Stimulated activated effector memory CD8-positive, alpha-beta T cell treated with anti-CD3 and anti-CD28 coated beads, Interleukin-12 subunit alpha, Interleukin-12 subunit beta, amount 100 ng/mL, for 72 hours (primary cell): ENCODE measurements at regions not wholly inside any gene's neighbourhood (a gene's known extent, or its start where the extent isn't known, plus 50 kb on each side); places are given as distances from the start of the nearest gene placed in this dataset.
"Not testable (repeated sequence)": the region's sequence is repeated elsewhere in the genome, so short reads cannot be mapped to it uniquely, and the experiment has no call there.

ENCODE experiments used
- ATAC-seq: fragments of 150-1000 bp; cut with Tn5 transposase; 2 replicates; pipeline ENCODE4 v1.10.0; 2021
- DNase-seq, 2 donors: peaks; one replicate each; pipeline ENCODE4 v3.0.0; 2021 to 2022; ENCODE audit warnings: low spot score in 2 of 2
- H3K27ac Mint-ChIP-seq: one replicate; pipeline ENCODE4 v1.8.0; 2022; ENCODE audit warnings: mild to moderate bottlenecking, mixed read lengths
- H3K36me3 Mint-ChIP-seq: one replicate; pipeline ENCODE4 v1.8.0; 2022; ENCODE audit warnings: mild to moderate bottlenecking, mixed read lengths
- H3K4me1 Mint-ChIP-seq: one replicate; pipeline ENCODE4 v1.8.0; 2022; ENCODE audit warnings: mixed read lengths
- H3K4me3 Mint-ChIP-seq: one replicate; pipeline ENCODE4 v1.8.0; 2022; ENCODE audit warnings: mild to moderate bottlenecking, mixed read lengths
- H3K9me3 Mint-ChIP-seq: one replicate; pipeline ENCODE4 v1.8.0; 2022; ENCODE audit warnings: mixed read lengths

GRCh38 chr3:197423376-197423775, 125.0 kb upstream of the DLG1 start:
- H3K4me1 Mint-ChIP-seq: peaks cover 6% of the 10 kb centered on the region
- no peaks in the 10 kb centered on the region for H3K36me3 Mint-ChIP-seq
- ATAC-seq: no peak
- no peaks in the 10 kb centered on the region for H3K9me3 Mint-ChIP-seq
- no peak overlapping the region for H3K27ac Mint-ChIP-seq
- no peak for DNase-seq
- H3K4me3 Mint-ChIP-seq: no peak overlapping the region

GRCh38 chr3:197422506-197422905, 124.1 kb upstream of the DLG1 start:
- DNase-seq (no peak), ATAC-seq (no peak)
- H3K4me1 Mint-ChIP-seq: no peaks in the 10 kb centered on the region
- no peak overlapping the region for H3K4me3 Mint-ChIP-seq
- no peaks in the 10 kb centered on the region for H3K9me3 Mint-ChIP-seq
- no peak overlapping the region for H3K27ac Mint-ChIP-seq
- H3K36me3 Mint-ChIP-seq: no peaks in the 10 kb centered on the region

GRCh38 chr3:197421021-197421420, 122.6 kb upstream of the DLG1 start:
- no peaks in the 10 kb centered on the region for H3K4me1 Mint-ChIP-seq
- H3K36me3 Mint-ChIP-seq: no peaks in the 10 kb centered on the region
- H3K4me3 Mint-ChIP-seq: no peak overlapping the region
- H3K9me3 Mint-ChIP-seq: no peaks in the 10 kb centered on the region
- ATAC-seq (no peak), DNase-seq (no peak)
- H3K27ac Mint-ChIP-seq: no peak overlapping the region

GRCh38 chr3:197420566-197420965, 122.2 kb upstream of the DLG1 start:
- ATAC-seq (no peak), DNase-seq (no peak)
- no peaks in the 10 kb centered on the region for H3K9me3 Mint-ChIP-seq
- H3K36me3 Mint-ChIP-seq: no peaks in the 10 kb centered on the region
- no peaks in the 10 kb centered on the region for H3K4me1 Mint-ChIP-seq
- no peak overlapping the region for H3K4me3 Mint-ChIP-seq
- no peak overlapping the region for H3K27ac Mint-ChIP-seq

GRCh38 chr3:197420115-197420514, 121.7 kb upstream of the DLG1 start:
- no peaks in the 10 kb centered on the region for H3K36me3 Mint-ChIP-seq
- H3K4me1 Mint-ChIP-seq: no peaks in the 10 kb centered on the region

GRCh38 chr3:197419696-197420095, 121.3 kb upstream of the DLG1 start:
- DNase-seq (no peak), ATAC-seq (no peak)
- no peak overlapping the region for H3K4me3 Mint-ChIP-seq
- no peak overlapping the region for H3K27ac Mint-ChIP-seq
- no peaks in the 10 kb centered on the region for H3K9me3 Mint-ChIP-seq
- no peaks in the 10 kb centered on the region for H3K36me3 Mint-ChIP-seq
- H3K4me1 Mint-ChIP-seq: no peaks in the 10 kb centered on the region

More at GRCh38 chr3:197420115-197420514, 121.7 kb upstream of the DLG1 start:
- ATAC-seq: no peak
- no peak overlapping the region for H3K27ac Mint-ChIP-seq
- H3K4me3 Mint-ChIP-seq: no peak overlapping the region
- no peak for DNase-seq
- H3K9me3 Mint-ChIP-seq: no peaks in the 10 kb centered on the region

- Mint-ChIP-seq H3K4me3 (no peak overlapping the region), H3K36me3 (no peaks in the 10 kb centered on the region), H3K4me1 (no peaks in the 10 kb centered on the region), H3K27ac (no peak overlapping the region), H3K9me3 (no peaks in the 10 kb centered on the region)
- DNase-seq: no peak
- ATAC-seq: no peak
Measured at GRCh38 chr3:197417911-197418618, 119.7 kb upstream of the DLG1 start.

GRCh38 chr3:197417441-197417840, 119.0 kb upstream of the DLG1 start:
- Mint-ChIP-seq H3K27ac (no peak overlapping the region), H3K4me1 (no peaks in the 10 kb centered on the region), H3K9me3 (no peaks in the 10 kb centered on the region), H3K4me3 (no peak overlapping the region), H3K36me3 (no peaks in the 10 kb centered on the region)
- ATAC-seq: no peak
- no peak for DNase-seq

GRCh38 chr3:197411899-197412298, 113.5 kb upstream of the DLG1 start:
- not testable (repeated sequence) for H3K9me3 Mint-ChIP-seq

GRCh38 chr3:197410170-197410569, 111.8 kb upstream of the DLG1 start:
- not testable (repeated sequence) for H3K36me3 Mint-ChIP-seq, H3K4me3 Mint-ChIP-seq, DNase-seq, H3K4me1 Mint-ChIP-seq, H3K27ac Mint-ChIP-seq, ATAC-seq, H3K9me3 Mint-ChIP-seq

More at GRCh38 chr3:197411899-197412298, 113.5 kb upstream of the DLG1 start:
- not testable (repeated sequence) for ATAC-seq, H3K36me3 Mint-ChIP-seq, DNase-seq, H3K27ac Mint-ChIP-seq, H3K4me1 Mint-ChIP-seq, H3K4me3 Mint-ChIP-seq

- ATAC-seq (no peak), DNase-seq (no peak)
- Mint-ChIP-seq H3K27ac (no peak overlapping the region), H3K4me1 (no peaks in the 10 kb centered on the region), H3K36me3 (no peaks in the 10 kb centered on the region), H3K4me3 (no peak overlapping the region), H3K9me3 (peaks cover 2% of the 10 kb centered on the region)
Measured at GRCh38 chr3:197408177-197408957, 110.0 kb upstream of the DLG1 start.

- H3K9me3 Mint-ChIP-seq: peaks cover 2% of the 10 kb centered on the region
- no peaks in the 10 kb centered on the region for H3K36me3 Mint-ChIP-seq
- no peak overlapping the region for H3K4me3 Mint-ChIP-seq
- DNase-seq (no peak), ATAC-seq (no peak)
- no peaks in the 10 kb centered on the region for H3K4me1 Mint-ChIP-seq
- no peak overlapping the region for H3K27ac Mint-ChIP-seq
Measured at GRCh38 chr3:197407526-197407925, 109.1 kb upstream of the DLG1 start.

GRCh38 chr3:197407053-197407452, 108.6 kb upstream of the DLG1 start:
- H3K4me3 Mint-ChIP-seq: no peak overlapping the region
- H3K27ac Mint-ChIP-seq: no peak overlapping the region
- H3K9me3 Mint-ChIP-seq: peaks cover 2% of the 10 kb centered on the region
- DNase-seq: no peak
- no peaks in the 10 kb centered on the region for H3K4me1 Mint-ChIP-seq
- no peaks in the 10 kb centered on the region for H3K36me3 Mint-ChIP-seq
- ATAC-seq: no peak

- no peaks in the 10 kb centered on the region for H3K36me3 Mint-ChIP-seq
- H3K4me3 Mint-ChIP-seq: no peak overlapping the region
- ATAC-seq (no peak), DNase-seq (no peak)
- H3K9me3 Mint-ChIP-seq: peaks cover 2% of the 10 kb centered on the region
- H3K4me1 Mint-ChIP-seq: no peaks in the 10 kb centered on the region
- H3K27ac Mint-ChIP-seq: no peak overlapping the region
Measured at GRCh38 chr3:197406266-197406665, 107.9 kb upstream of the DLG1 start.

- H3K4me3 Mint-ChIP-seq: no peak overlapping the region
- H3K27ac Mint-ChIP-seq: no peak overlapping the region
- H3K4me1 Mint-ChIP-seq: no peaks in the 10 kb centered on the region
- no peak for ATAC-seq
- H3K36me3 Mint-ChIP-seq: no peaks in the 10 kb centered on the region
- H3K9me3 Mint-ChIP-seq: no peaks in the 10 kb centered on the region
- DNase-seq: no peak
Measured at GRCh38 chr3:197404754-197405153, 106.3 kb upstream of the DLG1 start.

- DNase-seq: no peak
- H3K4me1 Mint-ChIP-seq: no peaks in the 10 kb centered on the region
- H3K27ac Mint-ChIP-seq: no peak overlapping the region
- no peaks in the 10 kb centered on the region for H3K9me3 Mint-ChIP-seq
- no peak for ATAC-seq
- H3K36me3 Mint-ChIP-seq: no peaks in the 10 kb centered on the region
- no peak overlapping the region for H3K4me3 Mint-ChIP-seq
Measured at GRCh38 chr3:197404030-197404429, 105.6 kb upstream of the DLG1 start.
